ENCODE measurements at regions not wholly inside any gene's neighbourhood (a gene's known extent, or its start where the extent isn't known, plus 50 kb on each side); places are given as distances from the start of the nearest gene placed in this dataset.

GRCh38 chr9:87167161-87167560, 219.9 kb upstream of the GAS1 start:
- TF ChIP-seq FOXM1 (IDR thresholded peaks at IDR 0.05; ENCODE audit: borderline replicate concordance) (no peak), CTBP1 (IDR thresholded peaks at IDR 0.05; ENCODE audit: borderline replicate concordance) (no peak), HDGF (IDR thresholded peaks at IDR 0.05; ENCODE audit: borderline replicate concordance) (no peak), TARDBP (IDR thresholded peaks at IDR 0.05) (no peak), BHLHE40 (IDR thresholded peaks at IDR 0.05; ENCODE audit: borderline replicate concordance) (no peak), LEF1 (IDR thresholded peaks at IDR 0.05; ENCODE audit: borderline replicate concordance) (no peak), SUZ12 (IDR thresholded peaks at IDR 0.05) (no peak), NFRKB (IDR thresholded peaks at IDR 0.05) (no peak), SP1 (IDR thresholded peaks at IDR 0.05) (no peak), ARNT (IDR thresholded peaks at IDR 0.05) (no peak)
